Neural progenitor cell (in vitro differentiated cells): ENCODE measurements at regions not wholly inside any gene's neighbourhood (a gene's known extent, or its start where the extent isn't known, plus 50 kb on each side); places are given as distances from the start of the nearest gene placed in this dataset.

Experiments
- EZH2 ChIP-seq: fragments of 200-600 bp; sonication (generic); IDR thresholded peaks from 2 replicates; pipeline ENCODE4 v1.6.1; 2017; ENCODE audit warnings: antibody characterized with exemption, mild to moderate bottlenecking, moderate library complexity
- EZH2phosphoT487 ChIP-seq: fragments of 200-600 bp; sonication (generic); IDR thresholded peaks from 2 replicates; pipeline ENCODE4 v1.6.1; 2017; ENCODE audit warnings: antibody characterized with exemption
- TF ChIP-seq, protein P1 (sequence below): fragments of 200-600 bp; sonication (generic); IDR thresholded peaks from 2 replicates; pipeline ENCODE4 v1.5.1; 2017; ENCODE audit warnings: antibody characterized with exemption, mild to moderate bottlenecking

DNA sequence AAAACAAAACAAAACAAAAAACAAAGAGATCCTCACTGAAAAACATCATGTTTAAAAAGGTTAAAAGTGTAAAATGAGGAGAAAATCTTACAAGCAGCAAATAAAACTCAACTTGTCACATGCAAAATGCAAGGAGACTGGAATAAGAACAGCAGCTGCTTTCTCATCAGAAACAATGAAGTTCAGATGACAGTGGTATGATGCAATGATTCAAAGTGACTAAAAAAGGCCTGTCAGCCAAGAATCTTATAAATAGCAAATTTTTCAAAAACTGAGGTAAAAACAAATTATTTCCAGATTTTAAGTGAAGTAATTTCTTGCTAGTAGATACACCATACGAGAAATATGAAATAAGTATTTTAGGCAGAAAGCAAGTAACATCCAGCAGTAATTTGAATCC is 68.6 kb upstream of the EPHA3 start:
- TF ChIP-seq, protein P1, sequence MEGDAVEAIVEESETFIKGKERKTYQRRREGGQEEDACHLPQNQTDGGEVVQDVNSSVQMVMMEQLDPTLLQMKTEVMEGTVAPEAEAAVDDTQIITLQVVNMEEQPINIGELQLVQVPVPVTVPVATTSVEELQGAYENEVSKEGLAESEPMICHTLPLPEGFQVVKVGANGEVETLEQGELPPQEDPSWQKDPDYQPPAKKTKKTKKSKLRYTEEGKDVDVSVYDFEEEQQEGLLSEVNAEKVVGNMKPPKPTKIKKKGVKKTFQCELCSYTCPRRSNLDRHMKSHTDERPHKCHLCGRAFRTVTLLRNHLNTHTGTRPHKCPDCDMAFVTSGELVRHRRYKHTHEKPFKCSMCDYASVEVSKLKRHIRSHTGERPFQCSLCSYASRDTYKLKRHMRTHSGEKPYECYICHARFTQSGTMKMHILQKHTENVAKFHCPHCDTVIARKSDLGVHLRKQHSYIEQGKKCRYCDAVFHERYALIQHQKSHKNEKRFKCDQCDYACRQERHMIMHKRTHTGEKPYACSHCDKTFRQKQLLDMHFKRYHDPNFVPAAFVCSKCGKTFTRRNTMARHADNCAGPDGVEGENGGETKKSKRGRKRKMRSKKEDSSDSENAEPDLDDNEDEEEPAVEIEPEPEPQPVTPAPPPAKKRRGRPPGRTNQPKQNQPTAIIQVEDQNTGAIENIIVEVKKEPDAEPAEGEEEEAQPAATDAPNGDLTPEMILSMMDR = no peak
- TF ChIP-seq EZH2 (no peak), EZH2phosphoT487 (no peak)
